ENCODE measurements at regions not wholly inside any gene's neighbourhood (a gene's known extent, or its start where the extent isn't known, plus 50 kb on each side); places are given as distances from the start of the nearest gene placed in this dataset.

DNA sequence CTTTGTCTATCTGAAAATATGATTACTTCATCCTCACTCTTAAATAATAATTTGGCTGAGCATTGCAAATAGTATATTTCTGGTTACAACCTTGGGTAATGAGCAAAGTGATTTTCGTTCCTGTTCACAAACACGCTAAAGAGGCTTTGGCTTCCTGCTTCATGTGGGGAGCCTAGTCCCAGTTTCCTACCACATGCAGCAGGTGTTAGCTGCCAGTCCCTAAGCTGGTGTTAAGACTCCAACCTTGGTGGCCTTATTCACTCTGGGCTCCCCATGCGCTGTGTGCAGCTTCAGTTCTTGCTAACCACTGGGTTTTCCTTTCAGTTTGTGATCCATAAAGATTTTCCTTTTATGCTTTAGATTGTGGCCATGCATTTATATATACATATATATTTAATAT is 56.7 kb upstream of the BARHL2 start:
- no peaks in the 10 kb centered on the region for H3K36me3 ChIP-seq (ENCODE audit: control insufficient read depth, insufficient read depth, low read length)
- TF ChIP-seq, protein P1, sequence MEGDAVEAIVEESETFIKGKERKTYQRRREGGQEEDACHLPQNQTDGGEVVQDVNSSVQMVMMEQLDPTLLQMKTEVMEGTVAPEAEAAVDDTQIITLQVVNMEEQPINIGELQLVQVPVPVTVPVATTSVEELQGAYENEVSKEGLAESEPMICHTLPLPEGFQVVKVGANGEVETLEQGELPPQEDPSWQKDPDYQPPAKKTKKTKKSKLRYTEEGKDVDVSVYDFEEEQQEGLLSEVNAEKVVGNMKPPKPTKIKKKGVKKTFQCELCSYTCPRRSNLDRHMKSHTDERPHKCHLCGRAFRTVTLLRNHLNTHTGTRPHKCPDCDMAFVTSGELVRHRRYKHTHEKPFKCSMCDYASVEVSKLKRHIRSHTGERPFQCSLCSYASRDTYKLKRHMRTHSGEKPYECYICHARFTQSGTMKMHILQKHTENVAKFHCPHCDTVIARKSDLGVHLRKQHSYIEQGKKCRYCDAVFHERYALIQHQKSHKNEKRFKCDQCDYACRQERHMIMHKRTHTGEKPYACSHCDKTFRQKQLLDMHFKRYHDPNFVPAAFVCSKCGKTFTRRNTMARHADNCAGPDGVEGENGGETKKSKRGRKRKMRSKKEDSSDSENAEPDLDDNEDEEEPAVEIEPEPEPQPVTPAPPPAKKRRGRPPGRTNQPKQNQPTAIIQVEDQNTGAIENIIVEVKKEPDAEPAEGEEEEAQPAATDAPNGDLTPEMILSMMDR (IDR thresholded peaks at IDR 0.05; ENCODE audit: insufficient read depth, low read depth, low read length), result no peak
- no peaks in the 10 kb centered on the region for H3K27me3 ChIP-seq (ENCODE audit: control insufficient read depth, insufficient read depth, low read length)
- no peak overlapping the region for H3K4me3 ChIP-seq (ENCODE audit: low read depth, low read length)
- POLR2A ChIA-PET, result no interaction called here
- CTCF ChIA-PET, result no interaction called here
- DNase-seq (ENCODE audit: low read depth), result no peak

DNA sequence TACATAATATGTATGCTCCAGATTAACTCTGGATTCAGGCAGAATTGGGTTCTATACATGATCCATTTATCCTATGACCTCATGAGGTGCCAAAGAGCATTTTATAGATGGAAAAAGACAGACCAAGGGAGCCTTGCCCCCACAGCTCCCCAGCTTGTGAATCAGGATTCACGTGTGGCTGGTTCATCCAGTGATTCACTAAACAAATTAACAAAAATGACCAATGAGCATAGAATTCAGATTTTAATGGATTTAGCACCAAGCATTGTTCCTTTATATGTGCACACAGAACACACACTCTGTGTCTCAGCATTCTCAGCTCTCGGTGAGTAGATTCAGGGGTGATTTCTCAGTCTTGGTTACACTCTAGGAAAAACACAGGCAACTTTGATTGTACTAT is 51.7 kb upstream of the BARHL2 start:
- TF ChIP-seq, protein P1 (IDR thresholded peaks at IDR 0.05; ENCODE audit: insufficient read depth, low read depth, low read length), result no peak
- DNase-seq (ENCODE audit: low read depth), result no peak
- no peak overlapping the region for H3K4me3 ChIP-seq (ENCODE audit: low read depth, low read length)
- CTCF ChIA-PET, result no interaction called here
- H3K27me3 ChIP-seq (ENCODE audit: control insufficient read depth, insufficient read depth, low read length), result no peaks in the 10 kb centered on the region
- no peaks in the 10 kb centered on the region for H3K36me3 ChIP-seq (ENCODE audit: control insufficient read depth, insufficient read depth, low read length)
- POLR2A ChIA-PET, result no interaction called here

DNA sequence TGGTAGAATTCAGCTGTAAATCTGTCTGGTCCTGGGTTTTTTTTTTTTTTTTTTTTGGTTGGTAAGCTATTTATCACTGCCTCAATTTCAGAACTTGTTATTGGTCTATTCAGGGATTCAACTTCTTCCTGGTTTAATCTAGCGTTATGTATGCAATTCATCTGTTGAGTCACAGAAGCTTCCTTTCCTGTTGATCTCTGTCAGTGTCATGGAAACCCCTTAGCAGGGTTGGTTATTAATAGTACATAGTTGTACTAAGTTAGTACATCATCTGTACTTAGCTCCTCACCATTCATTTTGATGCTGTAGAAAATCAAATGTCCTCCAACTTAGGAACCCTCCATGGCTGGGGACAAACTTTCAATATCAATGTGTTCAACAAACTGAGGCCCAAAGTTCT is 51.0 kb upstream of the BARHL2 start:
- CTCF ChIA-PET, result no interaction called here
- H3K36me3 ChIP-seq (ENCODE audit: control insufficient read depth, insufficient read depth, low read length), result no peaks in the 10 kb centered on the region
- no peaks in the 10 kb centered on the region for H3K27me3 ChIP-seq (ENCODE audit: control insufficient read depth, insufficient read depth, low read length)
- H3K4me3 ChIP-seq (ENCODE audit: low read depth, low read length), result no peak overlapping the region
- POLR2A ChIA-PET, result no interaction called here
- TF ChIP-seq, protein P1 (IDR thresholded peaks at IDR 0.05; ENCODE audit: insufficient read depth, low read depth, low read length), result no peak
- DNase-seq (ENCODE audit: low read depth), result no peak
